ENCODE measurements at regions not wholly inside any gene's neighbourhood (a gene's known extent, or its start where the extent isn't known, plus 50 kb on each side); places are given as distances from the start of the nearest gene placed in this dataset.

- no peaks in the 10 kb centered on the region for H3K4me1 ChIP-seq (ENCODE audit: insufficient read depth, low read length)
- no peak overlapping the region for H3K27ac ChIP-seq (ENCODE audit: extremely low read length, insufficient read depth, low read length)
- no peaks in the 10 kb centered on the region for H4K20me1 ChIP-seq (ENCODE audit: insufficient read depth, low read length)
- in situ Hi-C loops (cut with HindIII; ENCODE audit: extremely low pct_ligation_motif_present, low pct_unique_long_range_greater_than_20kb) (loop anchor here (25.0 kb wide), 1 partner anchor 1008 kb away; no protein-coding TSS in a partner anchor), intact Hi-C loops (cut with micrococcal nuclease; ENCODE audit: unreplicated experiment) (no loop called here)
- FAIRE-seq (no peak), ATAC-seq (no peak), DNase-seq (ENCODE audit: low spot score) (no peak)
- BruUV-seq (replicated peaks) = no TSS peak
- no peak overlapping the region for H3K9ac ChIP-seq (ENCODE audit: insufficient read depth, low read depth, low read length)
- POLR2A ChIA-PET = no interaction called here
- no peak overlapping the region for H2AFZ ChIP-seq (ENCODE audit: low read length)
- no peaks in the 10 kb centered on the region for H3K9me3 ChIP-seq (ENCODE audit: low read length)
- CTCF ChIA-PET (ENCODE audit: low intra/inter-chr PET ratio, low total read pairs) = no interaction called here
- H3K4me2 ChIP-seq (ENCODE audit: low read depth, low read length) = no peak overlapping the region
- no peak overlapping the region for H3K4me3 ChIP-seq (replicated peaks in 1 of 3; ENCODE audit: insufficient read depth in 1 of 3, low read depth in 2 of 3, low read length in 3 of 3)
- 0 out of 5 replicates have a peak, but pooled peaks cover 0 to 9% of the 10 kb centered on the region in 2 experiments for H3K27me3 ChIP-seq (ENCODE audit: control insufficient read depth in 1 of 2, insufficient read depth in 2 of 2, low read length in 2 of 2)
- H3K36me3 ChIP-seq (replicated peaks in 1 of 2; ENCODE audit: control insufficient read depth in 1 of 2, insufficient read depth in 2 of 2, low read length in 2 of 2) = no peaks in the 10 kb centered on the region
- no peaks in the 10 kb centered on the region for H3K79me2 ChIP-seq (ENCODE audit: insufficient read depth, low read length)
- WGBS (ENCODE audit: low lambda C conversion rate) = 3% methylated on average over 4 of the region's 4 CpGs
- TF ChIP-seq PCBP2 (optimal IDR thresholded peaks at IDR 0.05; ENCODE audit: low read depth, low read length, poor library complexity, severe bottlenecking) (no peak), ELK4 (CRISPR knock-in tag; IDR thresholded peaks at IDR 0.05; ENCODE audit: borderline replicate concordance) (no peak), REST (IDR thresholded peaks at IDR 0.05; ENCODE audit: borderline replicate concordance in 1 of 2, low read depth in 1 of 2, low read length in 2 of 2) (no peak), ARNTL (CRISPR knock-in tag; IDR thresholded peaks at IDR 0.05) (no peak), GATAD2A (CRISPR knock-in tag; IDR thresholded peaks at IDR 0.05) (no peak), SRSF1 (optimal IDR thresholded peaks at IDR 0.05; ENCODE audit: low read depth, low read length) (no peak), PHF20 (CRISPR knock-in tag; IDR thresholded peaks at IDR 0.05) (no peak), ATM (IDR thresholded peaks at IDR 0.05; ENCODE audit: borderline replicate concordance) (no peak), ZNF350 (CRISPR knock-in tag; IDR thresholded peaks at IDR 0.05; ENCODE audit: borderline replicate concordance, low read depth) (no peak), ZNF383 (CRISPR knock-in tag; IDR thresholded peaks at IDR 0.05; ENCODE audit: borderline replicate concordance) (no peak), ZFP1 (CRISPR knock-in tag; IDR thresholded peaks at IDR 0.05) (no peak), GMEB1 (CRISPR knock-in tag; IDR thresholded peaks at IDR 0.05; ENCODE audit: borderline replicate concordance) (no peak), SMARCE1 (IDR thresholded peaks at IDR 0.05; ENCODE audit: borderline replicate concordance) (no peak)
Observed at GRCh38 chr2:217520356-217521010, 482.3 kb downstream of the TNS1 start.
